GM18873 (cell line): ENCODE measurements at regions not wholly inside any gene's neighbourhood (a gene's known extent, or its start where the extent isn't known, plus 50 kb on each side); places are given as distances from the start of the nearest gene placed in this dataset.
"Not testable (repeated sequence)": the region's sequence is repeated elsewhere in the genome, so short reads cannot be mapped to it uniquely, and the experiment has no call there.

ENCODE experiments used
- ATAC-seq: cut with Tn5 transposase; IDR thresholded peaks from one replicate; pipeline ENCODE4 v1.9.1; 2021; ENCODE audit warnings: mild to moderate bottlenecking, moderate library complexity, moderate number of reproducible peaks; ENCODE audit not compliant: unreplicated experiment, low FRiP score

- ATAC-seq = no peak
Measured at GRCh38 chr3:150141790-150142326, 171.2 kb upstream of the PFN2 start.

- ATAC-seq = no peak
Measured at GRCh38 chr3:150140614-150141321, 170.1 kb upstream of the PFN2 start.

DNA sequence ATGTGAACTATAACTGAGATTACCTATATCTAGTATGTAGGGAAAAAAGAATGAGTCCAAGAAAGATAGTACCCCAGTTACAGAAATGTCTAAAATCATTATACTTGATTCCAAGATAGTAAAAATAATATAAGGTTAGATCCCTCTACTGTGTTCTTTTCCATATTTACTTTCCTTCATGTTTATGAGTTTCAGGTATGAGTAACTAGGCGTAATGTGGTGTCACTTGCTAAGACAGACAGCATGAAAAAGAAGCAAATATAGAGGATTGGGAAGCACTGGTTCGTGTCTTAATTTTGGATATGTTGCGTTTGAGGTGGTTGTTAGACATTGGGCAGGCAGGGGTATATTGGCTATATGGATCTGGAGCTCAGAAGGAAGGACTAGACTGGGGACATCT, 168.1 kb upstream of the PFN2 start:
- no peak for ATAC-seq

DNA sequence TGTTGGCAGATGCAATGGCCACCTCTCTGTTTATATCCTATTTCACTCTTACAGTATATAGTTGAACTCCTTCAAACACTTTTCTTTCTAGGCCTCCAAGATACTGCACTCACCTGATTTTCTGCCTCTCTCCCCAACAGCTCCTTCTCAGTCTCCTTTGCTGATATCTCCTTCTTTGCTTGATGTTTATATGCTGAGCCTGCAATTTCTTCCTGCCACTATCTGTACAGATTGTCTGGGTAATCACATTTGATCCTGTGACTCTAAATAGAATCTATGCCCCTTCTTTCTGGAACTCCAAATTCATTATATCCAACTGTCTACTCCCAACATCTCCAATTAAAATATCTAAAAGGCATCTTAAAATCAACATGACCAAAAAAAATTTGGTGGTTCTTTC, 165.5 kb upstream of the PFN2 start:
- ATAC-seq = no peak

GRCh38 chr3:150135287-150135721, 164.6 kb upstream of the PFN2 start:
- no peak for ATAC-seq

- ATAC-seq = no peak
Measured at GRCh38 chr3:150133293-150133692, 162.6 kb upstream of the PFN2 start.

GRCh38 chr3:150132101-150132749, 161.5 kb upstream of the PFN2 start:
- peak; percentile 52 for ATAC-seq

- ATAC-seq = no peak
Measured at GRCh38 chr3:150131663-150132062, 161.0 kb upstream of the PFN2 start.

- no peak for ATAC-seq
Measured at GRCh38 chr3:150130404-150131100, 159.9 kb upstream of the PFN2 start.

GRCh38 chr3:150129166-150129565, 158.5 kb upstream of the PFN2 start:
- ATAC-seq = no peak

- ATAC-seq = no peak
Measured at GRCh38 chr3:150128126-150128525, 157.4 kb upstream of the PFN2 start.

GRCh38 chr3:150127011-150127490, 156.4 kb upstream of the PFN2 start:
- no peak for ATAC-seq

DNA sequence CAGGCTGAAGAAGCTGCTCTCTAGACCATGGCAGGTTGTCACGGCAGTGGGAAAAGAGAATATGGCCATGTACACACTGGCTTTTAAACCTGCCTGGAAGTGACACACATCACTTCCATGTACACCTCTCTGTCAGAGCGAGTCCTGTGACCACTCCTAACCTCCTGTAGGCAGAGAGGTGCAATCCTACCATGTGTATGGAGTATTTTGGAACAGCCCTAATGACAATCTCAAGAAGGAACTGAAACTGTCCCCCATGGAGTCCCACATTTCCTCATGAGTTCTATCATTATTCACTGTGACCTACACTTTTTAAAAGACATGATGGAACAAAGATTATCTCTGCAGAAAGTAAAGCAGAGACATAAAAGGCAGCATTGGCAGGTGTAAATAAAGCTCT, 153.4 kb upstream of the PFN2 start:
- no peak for ATAC-seq

DNA sequence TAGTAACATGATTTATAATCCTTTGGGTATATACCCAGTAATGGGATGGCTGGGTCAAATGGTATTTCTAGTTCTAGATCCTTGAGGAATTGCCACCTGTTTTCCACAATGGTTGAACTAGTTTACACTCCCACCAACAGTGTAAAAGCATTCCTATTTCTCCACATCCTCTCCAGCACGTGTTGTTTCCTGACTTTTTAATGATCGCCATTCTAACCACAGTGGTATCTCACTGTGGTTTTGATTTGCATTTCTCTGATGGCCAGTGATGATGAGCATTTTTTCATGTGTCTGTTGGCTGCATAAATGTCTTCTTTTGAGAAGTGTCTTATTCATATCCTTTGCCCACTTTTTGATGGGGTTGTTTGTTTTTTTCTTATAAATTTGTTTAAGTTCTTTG, 152.6 kb upstream of the PFN2 start:
- not testable (repeated sequence) for ATAC-seq

DNA sequence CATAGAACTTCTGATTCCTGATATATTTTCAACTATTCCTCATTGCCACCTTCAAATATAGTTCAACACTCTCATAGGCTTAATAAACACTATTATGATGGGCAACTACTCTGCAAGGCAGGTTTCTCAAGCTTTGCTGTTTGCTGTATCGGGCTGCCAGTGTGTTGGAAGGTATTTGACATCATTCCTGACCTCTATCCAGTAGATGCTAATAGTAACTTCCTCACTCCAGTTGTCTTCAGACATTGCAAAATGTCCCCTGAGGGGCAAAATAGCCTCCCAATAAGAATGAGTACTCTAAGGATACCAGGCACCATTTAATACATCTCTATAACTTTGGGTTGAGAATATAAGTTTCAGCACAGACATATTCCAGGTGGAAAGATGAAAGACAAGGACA, 147.5 kb upstream of the PFN2 start:
- ATAC-seq = no peak

DNA sequence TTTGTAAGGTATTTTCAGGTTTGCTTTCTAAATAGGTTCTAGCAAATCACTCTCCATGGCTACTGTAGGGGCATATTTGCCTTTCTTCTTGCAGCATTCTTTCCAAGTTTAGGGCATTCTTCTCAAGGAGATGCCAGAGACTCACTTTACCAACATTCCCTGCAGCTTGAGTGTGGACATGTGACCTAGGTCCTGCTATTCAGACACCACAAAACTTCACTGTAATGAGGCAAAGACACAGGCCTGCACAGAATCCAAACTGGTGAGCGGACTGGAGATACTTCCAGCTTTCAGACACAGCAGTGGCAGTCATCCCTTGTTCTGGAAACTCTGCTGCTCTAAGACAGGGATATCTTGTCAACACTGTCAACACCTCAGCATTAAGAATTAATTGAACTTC, 146.4 kb upstream of the PFN2 start:
- ATAC-seq = no peak

GRCh38 chr3:150116196-150116595, 145.5 kb upstream of the PFN2 start:
- ATAC-seq = no peak

GRCh38 chr3:150114873-150115540, 144.3 kb upstream of the PFN2 start:
- ATAC-seq = peak; percentile 97

DNA sequence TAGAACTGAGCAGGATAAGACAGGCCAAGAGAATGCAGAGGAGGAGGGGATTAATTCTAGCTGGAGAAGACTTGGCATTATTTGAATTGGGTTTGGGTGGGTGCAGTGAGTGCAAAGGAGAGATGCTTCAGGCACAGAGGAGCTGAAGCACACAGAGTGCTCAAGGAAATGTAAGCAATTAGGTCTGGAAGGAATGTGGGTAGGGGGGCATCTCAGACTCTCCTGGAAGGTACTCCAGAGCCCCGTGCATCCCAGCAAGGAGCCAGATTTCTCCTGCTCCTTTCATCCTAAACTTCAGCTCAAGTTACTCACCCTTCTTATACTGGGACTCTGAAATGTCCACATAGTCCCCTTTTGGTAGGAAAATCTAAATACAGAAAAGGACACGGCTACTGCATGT, 143.6 kb upstream of the PFN2 start:
- no peak for ATAC-seq

DNA sequence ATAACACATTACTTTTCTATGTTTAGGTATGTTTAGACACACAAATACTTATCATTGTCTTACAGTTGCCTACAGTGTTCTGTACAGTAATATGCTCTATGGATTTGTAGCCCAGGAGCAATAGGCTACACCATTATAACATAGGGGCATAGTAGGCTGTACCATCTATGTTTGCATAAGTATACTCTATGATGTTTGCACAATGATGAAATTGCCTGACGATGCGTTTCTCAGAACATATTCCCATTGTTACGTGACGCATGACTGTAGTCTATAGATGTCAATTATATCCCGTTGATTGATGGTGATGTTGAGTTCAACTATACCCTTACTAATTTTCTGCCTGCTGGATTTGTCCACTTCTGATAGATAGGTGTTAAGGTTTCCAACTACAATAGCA, 139.4 kb upstream of the PFN2 start:
- ATAC-seq = no peak
